HG03378 (cell line): ENCODE measurements at regions not wholly inside any gene's neighbourhood (a gene's known extent, or its start where the extent isn't known, plus 50 kb on each side); places are given as distances from the start of the nearest gene placed in this dataset.
"Not testable (repeated sequence)": the region's sequence is repeated elsewhere in the genome, so short reads cannot be mapped to it uniquely, and the experiment has no call there.

ENCODE experiments used
- ATAC-seq: cut with Tn5 transposase; IDR thresholded peaks from one replicate; pipeline ENCODE4 v1.9.1; 2021; ENCODE audit warnings: mild to moderate bottlenecking, moderate library complexity; ENCODE audit not compliant: unreplicated experiment

- no peak for ATAC-seq
These were observed 215.0 kb upstream of the EXOC2 start for GRCh38 chr6:907928-908327.

GRCh38 chr6:906920-907319 lies 214.0 kb upstream of the EXOC2 start:
- no peak for ATAC-seq

- no peak for ATAC-seq
These were observed 212.6 kb upstream of the EXOC2 start for GRCh38 chr6:905556-905955.

- ATAC-seq = no peak
These were observed 212.1 kb upstream of the EXOC2 start for GRCh38 chr6:904994-905393.

- no peak for ATAC-seq
These were observed 210.8 kb upstream of the EXOC2 start for GRCh38 chr6:903761-904160.

- ATAC-seq = no peak
These were observed 208.9 kb upstream of the EXOC2 start for GRCh38 chr6:901696-902460.

- no peak for ATAC-seq
These were observed 208.0 kb upstream of the EXOC2 start for GRCh38 chr6:900716-901605.

GRCh38 chr6:897528-898207 lies 204.7 kb upstream of the EXOC2 start:
- no peak for ATAC-seq

- ATAC-seq = no peak
These were observed 201.3 kb upstream of the EXOC2 start for GRCh38 chr6:894274-894673.

GRCh38 chr6:890995-891394 lies 198.1 kb upstream of the EXOC2 start:
- ATAC-seq = no peak

- ATAC-seq = no peak
These were observed 197.3 kb upstream of the EXOC2 start for GRCh38 chr6:890201-890600.

- ATAC-seq = no peak
These were observed 194.8 kb upstream of the EXOC2 start for GRCh38 chr6:887583-888235.

GRCh38 chr6:886116-886515 lies 193.2 kb upstream of the EXOC2 start:
- not testable (repeated sequence) for ATAC-seq

- no peak for ATAC-seq
These were observed 192.2 kb upstream of the EXOC2 start for GRCh38 chr6:885051-885590.

GRCh38 chr6:884570-884969 lies 191.6 kb upstream of the EXOC2 start:
- no peak for ATAC-seq

- ATAC-seq = no peak
These were observed 189.2 kb upstream of the EXOC2 start for GRCh38 chr6:882084-882598.

- no peak for ATAC-seq
These were observed 185.2 kb upstream of the EXOC2 start for GRCh38 chr6:878179-878578.

GRCh38 chr6:875012-875411 lies 182.1 kb upstream of the EXOC2 start:
- ATAC-seq = no peak

GRCh38 chr6:872570-873125 lies 179.7 kb upstream of the EXOC2 start:
- ATAC-seq = no peak

GRCh38 chr6:871503-871902 lies 178.6 kb upstream of the EXOC2 start:
- no peak for ATAC-seq
